Left lung (tissue), 4 donors: ENCODE measurements at regions not wholly inside any gene's neighbourhood (a gene's known extent, or its start where the extent isn't known, plus 50 kb on each side); places are given as distances from the start of the nearest gene placed in this dataset.

Source experiments
- ATAC-seq: fragments of 200-7000 bp; cut with Tn5 transposase; one replicate; pipeline ENCODE4 v1.9.1; 2020; ENCODE audit warnings: moderate library complexity
- DNase-seq, 4 donors: peaks; one replicate each; pipeline ENCODE4 v3.0.0-alpha.2; 2013 to 2020
- H3K27ac ChIP-seq, 2 donors: fragments of 200-600 bp; sonication (generic) in 1 of 2; one replicate each; pipeline versions ENCODE4 v1.5.0 to v1.8.0; 2020 to 2021
- H3K27me3 ChIP-seq, 2 donors: fragments of 200-600 bp; sonication (generic) in 1 of 2; one replicate each; pipeline versions ENCODE4 v1.5.0 to v1.8.0; 2020 to 2021
- H3K36me3 ChIP-seq, 2 donors: fragments of 200-600 bp; sonication (generic) in 1 of 2; one replicate each; pipeline versions ENCODE4 v1.5.0 to v1.8.0; 2020 to 2021
- H3K4me1 ChIP-seq, 2 donors: fragments of 200-600 bp; one replicate each; pipeline ENCODE4 v1.8.0; 2021
- H3K4me3 ChIP-seq, 2 donors: fragments of 200-600 bp; sonication (generic) in 1 of 2; one replicate each; pipeline versions ENCODE4 v1.5.0 to v1.8.0; 2020 to 2021; ENCODE audit warnings: mild to moderate bottlenecking in 1 of 2
- H3K9me3 ChIP-seq, 2 donors: fragments of 200-600 bp; sonication (generic) in 1 of 2; one replicate each; pipeline versions ENCODE4 v1.5.0 to v1.8.0; 2020 to 2021
- CTCF ChIP-seq, 2 donors: fragments of 200-600 bp; sonication (generic) in 1 of 2; IDR thresholded peaks; one replicate each; pipeline versions ENCODE4 v1.5.0 to v1.8.0; 2021; ENCODE audit warnings: antibody characterized with exemption in 2 of 2
- intact Hi-C, 2 donors: fragments of 100-400 bp; cut with DNase I; formaldehyde crosslinking; loops; one replicate each; pipeline versions ENCODE4 v1.11.2 to v1.14.2; 2022
- donor health status: DM: no; HTN: yes; CAD: no.
- donor health status: DM: no; HTN: no; CAD: no.

GRCh38 chr5:14004598-14005394, 60.3 kb upstream of the DNAH5 start:
- no peak for TF ChIP-seq CTCF (IDR thresholded peaks at IDR 0.05)
- Histone ChIP-seq H3K27me3 (peaks cover 0 to 5% of the 10 kb centered on the region in 2 donors), H3K27ac (no peak overlapping the region), H3K9me3 (no peaks in the 10 kb centered on the region), H3K4me3 (no peak overlapping the region), H3K36me3 (no peaks in the 10 kb centered on the region), H3K4me1 (peaks cover 0 to 10% of the 10 kb centered on the region in 2 donors)
- intact Hi-C loops: loop anchor here in 1 of 2 donors (10.0 kb wide), 1 partner anchor 270 kb away; no protein-coding TSS in a partner anchor
- ATAC-seq (no peak), DNase-seq (no peak)

- peaks cover 0 to 5% of the 10 kb centered on the region in 2 donors for H3K27me3 ChIP-seq
- DNase-seq: no peak
- H3K4me1 ChIP-seq: peaks cover 0 to 10% of the 10 kb centered on the region in 2 donors
- H3K9me3 ChIP-seq: no peaks in the 10 kb centered on the region
- no peaks in the 10 kb centered on the region for H3K36me3 ChIP-seq
- no peak for TF ChIP-seq CTCF (IDR thresholded peaks at IDR 0.05)
- H3K27ac ChIP-seq: no peak overlapping the region
- H3K4me3 ChIP-seq: no peak overlapping the region
- peak; percentile 22 for ATAC-seq
- intact Hi-C loops: loop anchor here in 1 of 2 donors (10.0 kb wide), 1 partner anchor 271 kb away; no protein-coding TSS in a partner anchor
These were observed 59.4 kb upstream of the DNAH5 start for GRCh38 chr5:14003936-14004335.

DNA sequence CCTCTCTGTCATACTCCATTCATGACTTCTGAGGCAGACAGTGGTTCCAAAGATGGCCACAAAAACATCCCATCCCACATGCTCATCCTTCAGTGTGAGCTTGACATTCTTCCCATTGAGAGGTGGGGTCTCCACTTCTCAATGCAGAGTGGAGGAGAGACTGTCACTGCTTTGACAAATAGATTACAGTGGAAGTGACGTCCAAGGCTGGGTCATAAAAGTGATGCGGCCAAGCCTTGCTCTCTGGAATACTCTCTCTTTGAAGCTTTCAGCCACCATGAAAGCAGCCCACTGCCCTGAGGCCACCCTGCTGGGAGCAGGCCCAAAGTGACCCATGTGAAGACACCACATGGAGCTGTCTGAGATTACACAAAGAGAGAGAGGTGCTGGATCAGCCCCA, 59.0 kb upstream of the DNAH5 start:
- Histone ChIP-seq H3K27me3 (peaks cover 0 to 5% of the 10 kb centered on the region in 2 donors), H3K36me3 (no peaks in the 10 kb centered on the region), H3K27ac (no peak overlapping the region), H3K4me3 (no peak overlapping the region), H3K9me3 (no peaks in the 10 kb centered on the region), H3K4me1 (peaks cover 0 to 10% of the 10 kb centered on the region in 2 donors)
- no peak for ATAC-seq
- no peak for DNase-seq
- TF ChIP-seq CTCF (IDR thresholded peaks at IDR 0.05): no peak
- intact Hi-C loops: loop anchor here in 1 of 2 donors (10.0 kb wide), 1 partner anchor 271 kb away; no protein-coding TSS in a partner anchor

DNA sequence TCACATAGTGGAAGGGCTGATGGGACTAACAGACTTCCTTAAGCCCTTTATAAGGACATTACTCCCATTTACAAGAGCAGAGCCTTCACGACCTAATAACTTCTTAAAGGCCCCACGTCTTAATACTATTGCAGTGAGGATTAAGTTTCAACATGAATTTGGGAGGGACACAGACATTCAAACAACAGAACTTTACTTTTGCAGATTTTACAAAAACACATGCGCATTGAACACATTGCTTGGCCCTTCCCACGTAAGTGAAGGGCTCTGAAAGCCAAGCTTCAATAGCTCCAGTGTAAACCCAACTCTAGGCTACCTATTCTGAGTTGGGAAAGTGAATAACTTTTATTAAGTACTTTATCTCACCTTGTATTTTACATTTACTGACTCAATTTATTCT, 53.8 kb upstream of the DNAH5 start:
- peaks cover 0 to 10% of the 10 kb centered on the region in 2 donors for H3K9me3 ChIP-seq
- H3K27me3 ChIP-seq: peaks cover 0 to 5% of the 10 kb centered on the region in 2 donors
- H3K4me3 ChIP-seq: no peak overlapping the region
- no peaks in the 10 kb centered on the region for H3K4me1 ChIP-seq
- H3K27ac ChIP-seq: no peak overlapping the region
- DNase-seq (no peak), ATAC-seq (no peak)
- no peaks in the 10 kb centered on the region for H3K36me3 ChIP-seq
- intact Hi-C loops: loop anchor here in 1 of 2 donors (10.0 kb wide), 1 partner anchor 107 kb away; no protein-coding TSS in a partner anchor
- TF ChIP-seq CTCF (IDR thresholded peaks at IDR 0.05): no peak

DNA sequence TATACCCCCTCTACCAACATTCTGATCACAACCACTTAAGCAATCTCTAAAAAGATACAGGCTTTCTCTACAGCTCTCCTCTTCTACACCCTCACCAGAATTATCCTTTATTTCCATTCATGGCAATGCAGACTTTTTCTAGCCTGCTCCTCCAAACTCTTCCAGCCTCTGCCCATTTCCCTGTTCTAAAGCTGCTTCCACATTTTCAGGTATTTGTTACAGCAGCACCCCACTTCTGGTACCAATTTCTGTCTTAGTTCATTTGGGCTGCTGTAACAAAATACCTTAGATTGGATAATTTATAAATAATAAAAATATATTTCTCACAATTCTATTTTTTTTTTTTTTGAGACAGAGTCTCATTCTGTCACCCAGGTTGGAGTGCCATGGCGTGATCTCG, 53.0 kb upstream of the DNAH5 start:
- DNase-seq (no peak), ATAC-seq (no peak)
- intact Hi-C loops: loop anchor here in 1 of 2 donors (10.0 kb wide), 1 partner anchor 107 kb away; no protein-coding TSS in a partner anchor
- no peaks in the 10 kb centered on the region for H3K4me1 ChIP-seq
- no peaks in the 10 kb centered on the region for H3K36me3 ChIP-seq
- no peak overlapping the region for H3K27ac ChIP-seq
- TF ChIP-seq CTCF (IDR thresholded peaks at IDR 0.05): no peak
- peaks cover 0 to 10% of the 10 kb centered on the region in 2 donors for H3K9me3 ChIP-seq
- H3K27me3 ChIP-seq: peaks cover 0 to 5% of the 10 kb centered on the region in 2 donors
- H3K4me3 ChIP-seq: no peak overlapping the region
